ENCODE measurements at regions not wholly inside any gene's neighbourhood (a gene's known extent, or its start where the extent isn't known, plus 50 kb on each side); places are given as distances from the start of the nearest gene placed in this dataset.

DNA sequence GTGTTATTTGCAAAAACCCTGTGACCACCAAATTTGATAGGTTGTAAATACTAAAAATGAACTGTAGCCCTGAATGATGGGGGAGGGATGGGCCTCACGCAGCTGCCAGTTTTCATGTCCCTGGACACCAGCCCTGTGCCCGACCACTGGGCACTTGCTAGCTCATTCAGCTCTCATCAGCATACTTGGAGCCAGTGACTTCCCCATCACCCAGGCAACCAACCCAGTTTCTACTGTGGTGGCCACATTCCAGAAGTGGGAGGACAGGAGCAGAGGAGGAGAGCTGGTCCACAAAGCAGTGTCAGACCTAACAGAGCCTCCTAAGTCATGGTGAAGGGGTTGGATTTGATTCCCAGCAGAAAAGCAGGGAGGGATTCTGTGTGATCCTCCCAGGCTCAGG is 128.2 kb downstream of the CPEB2 start:
- Histone ChIP-seq H3F3A (ENCODE audit: low read depth) (no peaks in the 10 kb centered on the region), H3K9me3 (ENCODE audit: insufficient read depth, low read depth, low read length) (no peaks in the 10 kb centered on the region), H3K4me3 (ENCODE audit: low read length, poor library complexity, severe bottlenecking) (no peak overlapping the region), H4K20me1 (ENCODE audit: insufficient read depth, low read length, poor library complexity, severe bottlenecking) (no peaks in the 10 kb centered on the region), H3K79me2 (ENCODE audit: insufficient read depth, low read length) (no peaks in the 10 kb centered on the region), H3K36me3 (ENCODE audit: insufficient read depth, low read length) (no peaks in the 10 kb centered on the region), H3K4me2 (ENCODE audit: low read depth, low read length, poor library complexity, severe bottlenecking) (no peak overlapping the region), H3K27me3 (ENCODE audit: insufficient read depth, low read length, poor library complexity, severe bottlenecking) (no peaks in the 10 kb centered on the region), H2AFZ (ENCODE audit: low read length) (no peak overlapping the region), H3K9me2 (replicated peaks; ENCODE audit: low read depth, low read length) (no peaks in the 10 kb centered on the region), H3K9ac (ENCODE audit: low read depth, low read length, poor library complexity, severe bottlenecking) (no peak overlapping the region), H3K4me1 (ENCODE audit: insufficient read depth, low read length, poor library complexity, severe bottlenecking) (peaks cover 2% of the 10 kb centered on the region)
- TF ChIP-seq, protein P1, sequence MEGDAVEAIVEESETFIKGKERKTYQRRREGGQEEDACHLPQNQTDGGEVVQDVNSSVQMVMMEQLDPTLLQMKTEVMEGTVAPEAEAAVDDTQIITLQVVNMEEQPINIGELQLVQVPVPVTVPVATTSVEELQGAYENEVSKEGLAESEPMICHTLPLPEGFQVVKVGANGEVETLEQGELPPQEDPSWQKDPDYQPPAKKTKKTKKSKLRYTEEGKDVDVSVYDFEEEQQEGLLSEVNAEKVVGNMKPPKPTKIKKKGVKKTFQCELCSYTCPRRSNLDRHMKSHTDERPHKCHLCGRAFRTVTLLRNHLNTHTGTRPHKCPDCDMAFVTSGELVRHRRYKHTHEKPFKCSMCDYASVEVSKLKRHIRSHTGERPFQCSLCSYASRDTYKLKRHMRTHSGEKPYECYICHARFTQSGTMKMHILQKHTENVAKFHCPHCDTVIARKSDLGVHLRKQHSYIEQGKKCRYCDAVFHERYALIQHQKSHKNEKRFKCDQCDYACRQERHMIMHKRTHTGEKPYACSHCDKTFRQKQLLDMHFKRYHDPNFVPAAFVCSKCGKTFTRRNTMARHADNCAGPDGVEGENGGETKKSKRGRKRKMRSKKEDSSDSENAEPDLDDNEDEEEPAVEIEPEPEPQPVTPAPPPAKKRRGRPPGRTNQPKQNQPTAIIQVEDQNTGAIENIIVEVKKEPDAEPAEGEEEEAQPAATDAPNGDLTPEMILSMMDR (conservative IDR thresholded peaks at IDR 0.05; ENCODE audit: low read length): no peak
- no peak for TF ChIP-seq EZH2phosphoT487 (IDR thresholded peaks at IDR 0.05; ENCODE audit: borderline replicate concordance)

DNA sequence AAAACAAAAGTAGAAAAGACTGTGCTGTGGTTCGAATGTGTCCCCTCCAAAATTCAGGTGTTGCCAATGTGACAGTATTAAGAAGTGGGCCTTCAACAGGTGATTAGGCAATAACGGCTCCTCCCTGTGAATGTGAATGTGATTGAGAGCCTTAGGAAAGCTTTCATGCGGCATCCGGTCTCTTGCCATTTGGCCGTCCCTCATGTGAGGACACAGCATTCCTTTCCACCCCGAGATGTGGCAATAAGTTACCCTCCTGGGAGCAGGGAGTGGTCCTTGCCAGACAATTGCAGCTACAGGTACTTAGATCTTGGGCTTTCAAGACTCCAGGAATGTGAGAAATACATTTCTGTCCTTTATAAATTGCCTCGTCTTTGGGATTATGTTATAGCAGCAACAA is 129.3 kb downstream of the CPEB2 start:
- Histone ChIP-seq H3K9me2 (replicated peaks; ENCODE audit: low read depth, low read length) (no peaks in the 10 kb centered on the region), H3K4me1 (ENCODE audit: insufficient read depth, low read length, poor library complexity, severe bottlenecking) (no peaks in the 10 kb centered on the region), H3K4me3 (ENCODE audit: low read length, poor library complexity, severe bottlenecking) (no peak overlapping the region), H3K79me2 (ENCODE audit: insufficient read depth, low read length) (no peaks in the 10 kb centered on the region), H3K27me3 (ENCODE audit: insufficient read depth, low read length, poor library complexity, severe bottlenecking) (no peaks in the 10 kb centered on the region), H2AFZ (ENCODE audit: low read length) (no peak overlapping the region), H3F3A (ENCODE audit: low read depth) (no peaks in the 10 kb centered on the region), H3K4me2 (ENCODE audit: low read depth, low read length, poor library complexity, severe bottlenecking) (no peak overlapping the region), H3K9ac (ENCODE audit: low read depth, low read length, poor library complexity, severe bottlenecking) (no peak overlapping the region), H3K36me3 (ENCODE audit: insufficient read depth, low read length) (no peaks in the 10 kb centered on the region), H4K20me1 (ENCODE audit: insufficient read depth, low read length, poor library complexity, severe bottlenecking) (no peaks in the 10 kb centered on the region), H3K9me3 (ENCODE audit: insufficient read depth, low read depth, low read length) (no peaks in the 10 kb centered on the region; the same call in 1 of the 2 replicates)
- no peak for TF ChIP-seq EZH2phosphoT487 (IDR thresholded peaks at IDR 0.05; ENCODE audit: borderline replicate concordance)
- TF ChIP-seq, protein P1 (conservative IDR thresholded peaks at IDR 0.05; ENCODE audit: low read length): no peak

DNA sequence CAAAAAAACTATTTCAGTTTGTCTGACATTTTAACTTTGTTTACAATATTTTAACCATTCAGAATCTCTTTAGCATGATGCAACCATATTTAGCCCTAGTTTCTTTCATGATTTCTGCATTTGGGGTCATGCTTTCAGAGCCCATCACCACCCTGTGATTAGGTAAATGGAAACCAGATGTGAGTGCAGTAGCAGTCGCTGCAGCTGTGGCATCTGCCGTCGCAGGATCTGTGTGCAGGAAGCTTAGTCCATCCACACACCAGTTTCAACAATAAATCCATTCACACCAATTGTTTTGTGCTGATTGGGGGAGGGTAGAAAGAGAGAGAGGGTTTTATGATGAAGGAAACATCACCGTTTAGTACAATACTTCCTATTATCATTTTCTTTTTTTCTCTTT is 130.5 kb downstream of the CPEB2 start:
- H3K36me3 ChIP-seq (ENCODE audit: insufficient read depth, low read length): no peaks in the 10 kb centered on the region
- no peaks in the 10 kb centered on the region for H3K27me3 ChIP-seq (ENCODE audit: insufficient read depth, low read length, poor library complexity, severe bottlenecking)
- H3K9me2 ChIP-seq (replicated peaks; ENCODE audit: low read depth, low read length): no peaks in the 10 kb centered on the region
- no peak overlapping the region for H3K4me2 ChIP-seq (ENCODE audit: low read depth, low read length, poor library complexity, severe bottlenecking)
- H2AFZ ChIP-seq (ENCODE audit: low read length): no peak overlapping the region
- no peaks in the 10 kb centered on the region for H3K4me1 ChIP-seq (ENCODE audit: insufficient read depth, low read length, poor library complexity, severe bottlenecking)
- H3K79me2 ChIP-seq (ENCODE audit: insufficient read depth, low read length): no peaks in the 10 kb centered on the region
- H3K4me3 ChIP-seq (ENCODE audit: low read length, poor library complexity, severe bottlenecking): no peak overlapping the region
- H3K9ac ChIP-seq (ENCODE audit: low read depth, low read length, poor library complexity, severe bottlenecking): no peak overlapping the region
- H3F3A ChIP-seq (ENCODE audit: low read depth): no peaks in the 10 kb centered on the region
- peaks cover 2% of the 10 kb centered on the region; the same call in 1 of the 2 replicates for H3K9me3 ChIP-seq (ENCODE audit: insufficient read depth, low read depth, low read length)
- TF ChIP-seq, protein P1 (conservative IDR thresholded peaks at IDR 0.05; ENCODE audit: low read length): no peak
- TF ChIP-seq EZH2phosphoT487 (IDR thresholded peaks at IDR 0.05; ENCODE audit: borderline replicate concordance): no peak
- H4K20me1 ChIP-seq (ENCODE audit: insufficient read depth, low read length, poor library complexity, severe bottlenecking): no peaks in the 10 kb centered on the region
